ENCODE measurements at regions not wholly inside any gene's neighbourhood (a gene's known extent, or its start where the extent isn't known, plus 50 kb on each side); places are given as distances from the start of the nearest gene placed in this dataset.

DNA sequence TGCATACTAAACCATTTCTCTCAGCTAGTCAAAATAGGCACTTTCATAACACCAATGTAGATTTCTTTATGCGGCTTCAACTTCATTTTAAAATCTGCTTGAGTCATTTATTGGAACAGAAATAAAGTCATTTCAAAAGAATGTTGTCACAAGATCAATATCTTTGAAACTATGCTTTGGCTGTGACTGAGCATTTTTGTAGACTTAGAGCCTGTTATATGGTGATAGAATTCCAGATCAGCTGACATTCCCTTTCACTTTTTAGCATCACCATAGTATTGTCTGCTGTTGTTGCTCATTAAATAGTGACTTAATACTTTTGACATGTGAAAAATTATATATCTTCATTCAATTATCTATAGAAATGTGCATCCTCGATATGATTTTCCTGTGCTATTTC, 279.2 kb upstream of the PRR20A start:
- FAIRE-seq: no peak

DNA sequence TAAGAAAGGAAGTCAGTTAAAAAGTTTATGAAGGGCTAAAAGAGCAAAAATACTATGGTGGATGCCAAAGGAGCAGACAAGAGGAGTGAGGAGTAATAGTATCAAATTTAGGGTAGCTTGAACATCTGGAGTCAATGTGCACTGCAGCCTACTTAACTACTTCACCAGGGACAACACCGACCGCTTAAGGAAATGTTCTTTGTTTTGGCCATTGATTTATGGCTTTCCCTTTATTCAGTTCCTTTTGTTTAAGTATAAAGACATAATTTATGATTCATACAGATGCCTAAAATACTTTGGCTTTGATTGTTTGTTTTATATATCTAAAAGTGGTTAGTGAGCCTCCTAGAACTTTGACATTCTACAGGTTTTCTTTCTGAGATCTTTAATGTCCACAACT, 276.3 kb upstream of the PRR20A start:
- no peak for FAIRE-seq

DNA sequence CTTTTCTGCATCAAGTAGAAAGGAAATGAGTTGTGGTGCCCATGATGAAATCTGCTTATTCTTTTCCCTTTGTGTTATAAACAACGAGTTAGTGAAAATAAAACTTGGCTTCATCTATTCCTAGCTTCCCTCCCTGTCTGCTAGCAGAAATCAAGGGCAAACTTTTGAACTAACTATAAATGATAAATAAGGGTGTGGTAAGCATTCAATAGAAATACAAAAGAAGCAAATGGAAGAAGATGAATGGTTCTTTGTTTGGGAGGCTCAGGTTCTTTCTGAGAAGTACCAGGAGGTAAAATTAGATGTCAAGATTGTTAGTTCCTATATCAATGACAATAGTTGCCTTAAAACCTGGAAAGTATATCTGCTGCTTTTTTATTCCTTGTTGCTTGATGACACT, 275.3 kb upstream of the PRR20A start:
- FAIRE-seq: no peak

DNA sequence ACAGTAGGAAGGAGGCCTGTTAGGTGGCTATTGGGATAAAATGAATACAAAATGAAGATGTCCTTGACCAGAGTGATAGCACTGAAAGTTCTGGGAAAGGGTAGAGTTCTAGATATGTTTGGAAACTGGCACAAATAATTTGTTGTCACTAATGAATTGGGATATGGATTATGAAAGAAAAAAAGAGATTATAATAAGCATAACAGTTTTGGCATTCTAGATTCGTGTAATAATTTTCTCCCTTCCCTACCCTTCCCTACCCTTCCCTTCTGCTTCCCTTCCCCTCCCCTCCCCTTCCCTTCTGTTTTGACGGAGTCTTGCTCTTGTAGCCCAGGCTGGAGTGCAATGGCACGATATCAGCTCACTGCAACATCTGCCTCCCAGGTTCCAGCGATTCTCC, 271.0 kb upstream of the PRR20A start:
- FAIRE-seq: no peak

DNA sequence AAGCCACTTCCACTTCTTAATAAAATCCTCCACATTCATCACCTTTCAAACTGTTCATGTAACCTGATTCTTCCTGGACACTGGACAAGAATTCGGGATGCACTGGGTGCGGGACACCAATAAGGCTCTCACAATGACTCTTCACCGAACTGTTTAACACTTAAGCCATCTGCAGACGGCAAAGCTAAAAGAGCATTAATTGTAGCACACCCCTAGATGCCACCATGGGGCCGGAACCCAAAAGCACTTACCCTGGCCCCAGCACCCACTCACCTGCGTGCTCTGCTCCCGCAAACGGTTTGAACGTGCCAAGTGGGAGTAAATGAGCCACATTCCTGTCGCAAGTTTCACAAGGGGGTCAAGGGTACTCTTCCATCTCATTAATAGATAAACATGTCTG, 254.3 kb upstream of the PRR20A start:
- no peak for FAIRE-seq

DNA sequence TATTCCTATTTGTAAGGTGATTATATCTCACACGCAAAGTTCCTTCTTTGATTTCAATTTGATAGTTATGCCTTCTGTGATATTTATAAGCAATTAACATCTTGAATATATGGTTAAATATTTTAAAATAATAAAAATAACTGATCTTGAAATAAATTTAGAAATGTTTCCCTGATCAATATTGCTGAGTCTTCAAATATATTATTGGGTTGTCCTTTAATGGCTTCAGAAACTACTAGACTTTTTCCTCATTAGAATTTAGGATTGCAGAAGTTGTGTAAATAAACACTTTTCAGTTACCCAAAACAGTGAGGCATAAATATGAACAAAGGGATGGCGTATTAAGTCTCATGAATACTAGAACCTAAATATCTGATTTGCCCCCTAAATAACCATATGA, 252.3 kb upstream of the PRR20A start:
- FAIRE-seq: no peak

DNA sequence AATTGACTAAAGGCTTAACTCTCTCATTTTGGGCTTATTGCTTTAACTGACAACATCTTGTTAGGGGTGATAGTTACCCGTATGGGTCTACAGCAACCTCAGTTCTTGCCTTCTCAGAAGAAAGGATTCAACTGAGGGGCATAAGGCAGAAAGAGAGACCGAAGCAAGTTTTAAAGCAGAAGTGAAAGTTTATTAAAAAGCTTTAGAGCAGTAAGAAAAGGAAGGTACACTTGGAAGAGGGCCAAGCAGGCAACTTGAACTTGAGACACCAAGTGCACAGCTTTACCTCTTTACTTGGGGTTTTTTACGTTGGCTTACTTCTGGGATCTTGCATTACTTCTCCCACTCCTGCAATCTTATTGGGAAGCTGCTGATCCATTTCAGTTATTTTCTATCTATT, 246.9 kb upstream of the PRR20A start:
- no peak for FAIRE-seq

DNA sequence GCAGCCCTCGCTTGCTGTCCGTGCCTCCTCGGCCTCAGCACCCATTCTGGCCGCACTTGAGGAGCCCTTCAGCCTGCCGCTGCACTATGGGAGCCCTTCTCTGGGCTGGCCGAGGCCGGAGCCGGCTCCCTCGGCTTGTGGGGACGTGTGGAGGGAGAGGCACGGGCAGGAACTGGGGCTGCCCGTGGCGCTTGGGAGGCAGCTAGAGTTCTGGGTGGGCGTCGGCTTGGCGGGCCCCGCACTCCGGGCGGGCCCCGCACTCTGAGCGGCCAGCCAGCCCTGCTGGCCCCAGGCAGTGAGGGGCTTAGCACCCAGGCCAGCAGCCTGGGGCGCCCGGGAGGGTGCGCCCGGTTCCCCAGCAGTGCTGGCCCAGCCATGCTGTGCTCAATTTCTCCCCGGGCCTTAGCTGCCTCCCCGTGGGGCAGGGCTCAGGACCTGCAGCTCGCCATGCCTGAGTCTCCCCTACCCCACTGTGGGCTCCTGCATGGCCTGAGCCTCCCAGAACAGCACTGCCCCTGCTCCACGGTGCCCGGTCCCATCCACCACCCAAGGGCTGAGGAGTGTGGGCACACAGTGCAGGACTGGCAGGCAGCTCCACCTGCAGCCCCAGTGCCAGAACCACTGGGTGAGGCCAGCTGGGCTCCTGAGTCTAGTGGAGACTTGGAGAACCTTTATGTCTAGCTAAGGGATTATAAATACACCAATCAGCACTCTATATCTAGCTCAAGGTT, 240.0 kb upstream of the PRR20A start:
- no peak for FAIRE-seq

DNA sequence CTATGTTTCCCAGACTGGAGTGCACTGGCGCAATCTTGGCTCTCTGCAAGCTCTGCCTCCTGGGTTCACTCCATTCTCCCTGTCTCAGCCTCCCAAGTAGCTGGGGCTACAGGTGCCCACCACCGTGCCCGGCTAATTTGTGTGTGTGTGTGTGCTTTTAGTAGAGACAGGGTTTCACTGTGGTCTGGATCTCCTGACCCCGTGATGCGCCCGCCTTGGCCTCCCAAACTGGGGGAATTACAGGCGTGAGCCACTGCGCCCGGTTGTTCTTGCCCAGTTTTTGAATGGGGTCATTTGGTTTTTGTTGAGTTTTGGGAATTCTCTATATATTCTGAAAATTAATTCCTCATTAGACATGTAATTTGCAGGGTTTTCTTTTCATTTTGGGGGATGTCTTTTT, 238.4 kb upstream of the PRR20A start:
- no peak for FAIRE-seq

DNA sequence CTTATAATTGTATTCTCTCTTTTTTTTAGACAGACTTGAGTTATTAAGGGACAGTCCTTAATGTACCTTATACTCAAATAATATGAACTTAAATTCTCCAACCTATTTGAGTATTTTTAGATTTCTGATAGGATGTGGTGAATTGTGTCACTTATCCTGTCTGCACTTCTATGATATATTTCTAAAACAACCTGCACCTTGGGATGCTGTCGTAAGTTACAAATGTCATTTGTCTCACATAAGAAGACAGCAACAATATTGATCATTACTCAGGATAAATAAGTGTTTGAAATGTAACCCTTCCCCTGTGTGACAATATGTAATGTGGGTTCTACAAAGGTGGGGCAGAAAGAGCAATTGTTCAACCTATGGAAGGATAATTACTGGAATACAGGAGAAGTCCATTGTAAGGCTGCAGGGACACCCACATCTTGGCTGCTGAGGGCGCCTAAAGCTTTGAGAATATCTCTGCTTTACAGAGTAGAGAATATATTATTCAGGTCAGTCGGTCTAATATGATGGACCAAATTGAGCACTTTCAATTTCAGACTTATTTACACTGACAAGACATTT, 236.9 kb upstream of the PRR20A start:
- FAIRE-seq: no peak

DNA sequence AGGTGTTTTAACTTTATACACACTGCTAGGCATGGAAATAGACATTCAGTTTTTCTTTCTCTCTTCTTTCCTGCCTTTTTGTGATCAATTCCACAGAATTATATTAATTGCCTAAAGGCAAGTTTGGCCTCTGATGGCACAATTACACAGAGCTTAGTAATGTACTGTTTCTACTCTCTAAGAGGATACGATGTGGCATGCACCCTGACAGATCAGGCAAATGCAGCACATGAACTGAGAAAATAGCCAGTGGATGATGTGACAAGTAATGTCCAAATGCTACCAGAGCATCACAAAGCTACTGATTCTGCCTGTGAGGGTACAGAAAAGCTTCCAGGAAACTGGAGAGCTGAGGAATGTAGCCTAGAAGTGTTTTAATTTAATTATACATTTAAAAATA, 233.8 kb upstream of the PRR20A start:
- no peak for FAIRE-seq

DNA sequence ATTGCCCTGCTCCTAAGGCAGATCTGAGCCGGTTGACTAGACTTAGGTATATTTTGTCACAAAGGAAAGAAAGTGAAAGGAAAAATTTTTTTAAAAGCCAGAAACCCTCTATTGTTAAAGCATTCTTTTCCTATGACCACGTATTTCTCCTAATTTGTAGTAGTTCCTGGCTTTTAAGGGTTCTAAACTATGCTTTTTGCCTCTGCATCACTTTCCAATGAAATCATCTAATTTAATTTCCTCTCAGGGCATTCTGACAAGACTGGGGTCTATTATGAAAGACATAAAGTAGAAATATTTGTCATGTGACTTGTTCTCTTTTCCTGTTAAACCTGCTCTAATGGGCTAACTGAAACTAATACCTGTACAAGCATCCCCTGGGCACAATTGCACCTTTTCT, 233.0 kb upstream of the PRR20A start:
- FAIRE-seq: no peak

DNA sequence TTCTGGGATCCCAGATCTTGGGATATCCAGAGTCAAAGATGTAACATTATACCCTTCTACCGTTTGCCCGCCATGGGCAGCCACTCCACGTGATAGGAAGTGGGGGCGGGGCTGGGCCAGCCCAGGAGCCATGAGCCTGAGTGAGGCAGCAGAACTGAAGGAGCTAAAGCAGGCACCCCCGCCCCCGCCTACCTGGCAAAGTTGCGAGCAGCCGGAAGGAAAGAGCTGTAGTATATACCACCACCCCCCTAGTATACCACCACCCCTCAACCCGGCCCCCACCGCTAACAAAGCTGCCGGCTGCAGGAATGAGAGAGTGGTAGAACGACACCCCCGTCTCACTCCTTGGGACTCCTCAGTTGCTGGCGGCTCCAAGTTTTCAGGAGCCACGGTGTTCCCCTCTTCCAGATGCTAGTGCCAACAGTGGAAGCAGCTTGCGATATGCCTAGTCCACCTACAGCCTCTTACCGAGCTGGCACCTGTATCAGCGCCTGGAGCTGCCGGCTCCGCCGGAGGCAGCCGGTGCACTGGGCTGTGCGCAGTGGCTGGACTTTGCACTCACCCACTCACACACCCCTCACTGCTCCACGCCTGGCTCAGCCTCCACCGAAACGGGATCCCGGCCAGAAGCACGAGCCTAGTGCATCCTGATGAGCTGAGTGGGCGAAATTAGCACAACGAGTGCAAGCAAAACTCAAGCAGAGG, 230.7 kb upstream of the PRR20A start:
- no peak for FAIRE-seq

DNA sequence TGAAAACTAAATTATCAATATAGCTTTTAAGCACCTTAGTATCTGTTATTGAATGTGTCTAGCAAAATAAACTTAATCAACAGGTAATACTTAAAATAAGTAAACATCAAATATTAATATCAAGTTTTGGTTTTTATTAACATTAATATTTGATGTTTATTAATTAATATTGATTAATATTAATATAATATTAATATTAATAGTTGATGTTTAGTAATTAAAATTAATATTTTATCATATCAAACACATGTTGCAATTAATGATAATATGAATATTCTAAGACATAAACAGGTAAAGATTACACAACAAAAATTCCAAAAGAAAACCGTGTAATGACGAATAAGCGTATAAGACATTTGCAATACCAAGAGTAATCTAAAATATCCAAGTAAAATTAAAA, 222.8 kb upstream of the PRR20A start:
- peak; percentile 90 for FAIRE-seq

DNA sequence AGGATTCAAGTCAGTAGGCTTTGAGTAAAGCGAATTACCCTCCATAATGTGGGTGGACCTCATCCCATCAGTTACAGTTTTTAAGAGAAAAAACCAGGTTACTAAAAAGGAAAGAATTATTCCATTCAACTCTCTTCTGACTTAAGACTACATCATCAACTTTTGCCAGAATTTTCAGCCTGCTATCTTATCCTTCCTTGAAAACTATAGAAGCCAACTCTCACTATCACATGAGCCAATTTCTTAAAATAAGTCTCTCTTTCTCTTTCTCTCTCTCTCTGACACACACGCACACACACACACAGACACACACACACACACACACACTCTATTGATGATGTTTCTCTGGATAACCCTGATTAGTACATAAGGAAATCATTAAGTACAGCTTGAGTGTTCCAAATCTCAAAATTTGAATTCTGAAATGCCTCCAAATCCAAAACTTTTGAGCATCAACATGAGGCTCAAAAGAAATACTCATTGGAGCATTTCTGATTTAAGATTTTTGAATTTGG, 217.0 kb upstream of the PRR20A start:
- no peak for FAIRE-seq

DNA sequence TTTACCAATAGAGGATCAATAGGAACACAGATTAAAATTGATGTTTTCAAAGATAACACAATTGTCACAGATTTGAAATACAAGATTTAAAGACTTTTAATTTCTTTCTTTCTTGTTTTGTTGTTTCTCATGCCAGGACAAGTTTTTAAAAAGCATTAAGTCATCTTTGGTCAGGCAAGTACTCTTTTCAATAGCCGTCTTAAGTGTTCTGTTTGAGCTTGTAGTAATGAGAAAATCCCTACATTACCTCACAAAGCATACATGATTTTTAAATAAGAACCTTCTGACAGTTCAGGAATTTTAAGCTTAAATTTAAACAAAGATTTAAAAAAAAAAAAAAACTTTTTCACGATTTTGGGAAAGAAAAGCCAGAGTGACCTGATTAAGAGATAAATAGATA, 216.3 kb upstream of the PRR20A start:
- FAIRE-seq: no peak

DNA sequence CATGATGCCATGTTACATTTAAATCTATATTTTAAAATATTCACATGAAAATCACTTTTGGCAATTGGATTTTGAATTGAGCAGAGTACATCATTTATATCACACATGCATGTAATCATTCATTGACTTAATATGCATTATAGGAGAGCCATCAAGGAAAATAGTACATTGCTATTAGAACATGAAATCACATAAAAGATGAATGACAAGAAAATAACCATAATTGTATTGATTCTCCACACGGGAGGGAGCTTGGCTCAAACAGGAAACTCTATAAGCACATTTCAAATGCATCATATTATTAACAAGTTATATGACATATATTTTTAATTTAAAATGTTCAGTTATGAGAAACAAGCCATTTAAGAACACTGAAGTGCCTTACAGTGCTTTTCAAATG, 208.6 kb upstream of the PRR20A start:
- FAIRE-seq: no peak

DNA sequence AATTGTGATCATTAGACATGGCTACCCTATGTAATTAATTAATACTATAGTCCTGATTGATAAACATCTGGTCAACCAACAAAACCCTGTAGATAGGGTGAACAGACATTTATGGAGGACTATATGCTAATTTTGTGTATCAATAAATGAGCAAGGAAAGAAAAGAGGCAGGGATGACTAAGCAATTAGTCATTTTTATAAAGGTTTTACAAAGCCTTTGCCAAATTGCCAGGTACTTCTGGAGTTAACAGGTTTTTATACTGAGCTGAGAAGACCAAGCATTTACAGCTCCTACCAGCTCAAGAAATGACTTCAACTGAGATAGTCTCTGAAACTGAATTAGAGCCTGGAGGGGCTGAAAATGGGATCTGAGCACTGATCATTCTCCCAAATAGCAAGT, 186.8 kb upstream of the PRR20A start:
- no peak for FAIRE-seq

DNA sequence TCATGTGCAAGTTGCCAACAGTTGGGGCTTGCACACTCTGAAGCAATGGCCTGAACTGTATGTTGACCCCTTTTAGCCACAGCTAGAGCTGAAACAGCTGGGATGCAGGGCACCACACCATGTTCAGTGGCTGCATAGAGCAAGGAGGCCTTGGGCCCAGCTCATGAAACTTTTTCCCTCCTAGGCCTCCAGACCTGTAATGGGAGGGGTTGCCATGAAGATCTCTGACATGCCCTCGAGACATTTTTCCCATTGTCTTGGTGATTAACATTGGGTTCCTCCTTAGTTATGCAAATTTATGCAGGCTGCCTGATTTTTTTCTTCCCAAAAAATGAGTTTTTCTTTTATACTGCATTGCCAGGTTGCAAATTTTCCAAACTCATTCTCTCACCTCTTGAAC, 165.1 kb upstream of the PRR20A start:
- no peak for FAIRE-seq

DNA sequence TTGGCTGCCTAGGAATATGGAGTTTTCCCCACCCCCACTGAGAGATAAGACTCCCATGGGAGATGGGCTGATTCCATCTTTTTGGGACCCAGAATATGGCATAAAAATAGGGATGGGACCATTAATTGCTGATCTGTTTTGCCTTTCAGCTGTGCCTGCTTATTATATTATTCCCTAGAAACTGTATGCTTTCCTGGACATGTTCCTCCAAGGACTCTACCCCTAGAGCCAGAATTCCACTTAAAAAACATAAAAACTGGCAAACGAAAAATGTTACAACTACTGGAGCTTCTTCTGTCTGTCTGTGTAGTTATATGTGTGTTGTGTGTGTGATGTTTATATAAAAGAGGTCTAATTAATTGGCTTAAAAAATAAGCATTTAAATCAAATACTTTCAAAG, 159.9 kb upstream of the PRR20A start:
- FAIRE-seq: no peak

DNA sequence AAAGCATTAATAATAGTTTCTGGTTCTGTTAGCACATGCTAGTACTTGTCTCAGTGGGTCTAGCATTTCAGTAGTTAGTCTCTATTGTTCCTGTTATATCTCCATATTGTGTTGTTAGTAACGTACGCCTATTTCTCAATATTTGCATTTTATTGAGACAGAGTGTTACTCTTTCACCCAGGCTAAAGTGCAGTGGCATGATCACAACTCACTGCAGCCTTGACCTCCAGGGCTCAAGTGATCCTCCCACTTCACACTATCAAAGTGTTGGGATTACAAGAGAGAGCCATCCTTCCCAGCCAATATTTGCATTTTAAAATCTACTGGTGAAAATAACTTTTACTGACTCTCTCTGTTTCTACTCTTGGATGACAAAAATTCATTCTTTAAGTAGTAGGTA, 154.6 kb upstream of the PRR20A start:
- FAIRE-seq: no peak

DNA sequence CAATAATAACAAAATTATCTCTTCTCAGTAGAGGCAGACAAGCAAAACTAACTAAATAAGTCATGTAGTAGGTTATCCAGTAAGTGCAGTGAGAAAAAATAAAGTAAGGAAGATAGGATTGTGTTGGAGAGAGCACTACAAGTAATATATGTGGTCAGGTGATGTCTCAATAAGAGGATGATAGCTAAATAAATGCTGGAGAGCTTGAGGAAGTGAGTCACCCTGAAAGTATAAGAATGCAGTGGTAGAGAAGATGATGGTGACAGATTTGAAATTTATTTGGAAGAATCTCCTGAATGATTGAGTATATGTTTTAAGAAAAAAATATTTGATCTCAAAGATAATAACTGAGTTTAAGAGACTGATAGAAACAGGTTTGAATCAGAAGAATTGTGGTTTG, 152.2 kb upstream of the PRR20A start:
- no peak for FAIRE-seq

DNA sequence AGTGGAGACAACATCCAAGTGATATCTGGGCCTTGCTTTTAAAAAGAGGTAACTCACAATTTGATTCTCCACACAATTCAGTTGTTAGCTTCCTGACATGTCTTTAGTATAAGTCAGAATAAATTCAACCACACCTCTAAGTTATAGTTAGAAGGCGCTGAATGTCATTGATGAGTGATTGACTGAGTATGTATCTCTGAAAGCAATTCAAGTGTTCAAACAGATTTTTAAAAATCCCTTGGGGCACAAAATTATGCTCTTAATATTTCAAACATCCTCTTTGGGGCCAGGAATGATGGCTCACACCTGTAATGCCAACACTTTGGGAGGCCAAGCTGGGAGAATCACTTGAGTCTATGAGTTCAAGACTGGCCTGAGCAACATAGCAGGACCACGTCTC, 137.0 kb upstream of the PRR20A start:
- FAIRE-seq: no peak

DNA sequence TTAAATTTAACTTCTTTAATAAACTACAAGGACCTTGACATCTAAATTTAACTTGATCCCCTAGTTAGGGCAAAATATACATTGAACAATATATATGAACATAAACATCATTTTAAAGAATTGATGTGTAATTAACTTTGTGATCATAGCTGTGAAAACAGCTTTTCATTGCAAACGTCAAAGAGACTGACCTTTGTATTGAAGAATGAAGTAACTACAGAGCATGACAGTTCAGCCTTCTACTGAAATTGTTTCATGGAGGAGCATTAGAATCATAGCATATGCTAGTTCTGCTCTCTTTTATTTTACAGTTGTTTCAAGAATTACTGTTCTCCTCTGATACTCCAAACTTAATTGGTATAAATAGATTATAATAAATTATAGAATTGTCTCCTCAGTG, 123.4 kb upstream of the PRR20A start:
- no peak for FAIRE-seq

Measured in TTC549 (cell line).